Body of pancreas (tissue), 4 donors: ENCODE measurements at regions not wholly inside any gene's neighbourhood (a gene's known extent, or its start where the extent isn't known, plus 50 kb on each side); places are given as distances from the start of the nearest gene placed in this dataset.
"Not testable (repeated sequence)": the region's sequence is repeated elsewhere in the genome, so short reads cannot be mapped to it uniquely, and the experiment has no call there.

Experiments
- ATAC-seq: fragments of 150-250 bp; one replicate; pipeline ENCODE4 v1.9.1; 2016
- DNase-seq, 4 donors: peaks; one replicate each; pipeline ENCODE4 v3.0.0-alpha.2; 2019
- H3K27ac ChIP-seq, 4 donors: fragments of 200-600 bp; sonication (generic); 1 replicate in 3 of 4; 2 replicates in 1 of 4; pipeline versions ENCODE4 v1.5.1 to v1.6.1; 2016 to 2019; ENCODE audit warnings: mild to moderate bottlenecking in 1 of 4, mixed read lengths in 1 of 4, moderate library complexity in 1 of 4
- H3K27me3 ChIP-seq, 2 donors: fragments of 200-600 bp; sonication (generic); one replicate each; pipeline ENCODE4 v1.6.0; 2016; ENCODE audit warnings: mild to moderate bottlenecking in 1 of 2
- H3K36me3 ChIP-seq, 2 donors: fragments of 200-600 bp; sonication (generic); replicated peaks in 1 of 2; 2 replicates each; pipeline ENCODE4 v1.5.1; 2016; ENCODE audit warnings: low read depth in 2 of 2; ENCODE audit not compliant: insufficient read depth in 1 of 2
- H3K4me1 ChIP-seq: fragments of 200-600 bp; sonication (generic); one replicate; pipeline ENCODE4 v1.6.0; 2016
- H3K4me3 ChIP-seq, 2 donors: fragments of 200-600 bp; sonication (generic); 1 replicate in 1 of 2; 2 replicates in 1 of 2; pipeline ENCODE4 v1.5.1; 2016 to 2019
- H3K9me3 ChIP-seq, 3 donors: fragments of 200-600 bp; sonication (generic); 1 replicate in 2 of 3; 2 replicates in 1 of 3; pipeline ENCODE4 v1.5.1; 2016
- CTCF ChIP-seq, 7 experiments: fragments of 450-650 bp in 4 of 7; fragments of 200-600 bp in 3 of 7; sonication (generic) in 3 of 7; IDR thresholded peaks; one replicate each; pipeline ENCODE4 v1.5.1; 2016 to 2019; ENCODE audit warnings: antibody characterized with exemption in 7 of 7
- POLR2A ChIP-seq, 3 donors: fragments of 450-650 bp; IDR thresholded peaks; one replicate each; pipeline ENCODE4 v1.6.1; 2016; ENCODE audit warnings: antibody characterized with exemption in 3 of 3, mild to moderate bottlenecking in 2 of 3
- WGBS, 2 donors: methylation state at CpG; one replicate each; pipeline ENCODE4 v1.1.5; 2017; 5-methylcytosine and 5-hydroxymethylcytosine counted together
- intact Hi-C: fragments of 100-400 bp; cut with DNase I; formaldehyde crosslinking; loops from one replicate; pipeline ENCODE4 v1.15.1; 2023

GRCh38 chr13:74246487-74246886, 112.3 kb upstream of the KLF12 start:
- ATAC-seq (no peak), DNase-seq (no peak)

GRCh38 chr13:74243637-74244526, 109.7 kb upstream of the KLF12 start:
- Histone ChIP-seq H3K36me3 (no peaks in the 10 kb centered on the region), H3K27me3 (no peaks in the 10 kb centered on the region), H3K9me3 (no peaks in the 10 kb centered on the region), H3K27ac (no peak overlapping the region), H3K4me1 (no peaks in the 10 kb centered on the region), H3K4me3 (no peak overlapping the region)
- intact Hi-C loops = no loop called here
- ATAC-seq (no peak), DNase-seq (no peak)
- WGBS, 2 donors = 65 to 67% methylated on average over 5 of the region's 5 CpGs
- TF ChIP-seq POLR2A (IDR thresholded peaks at IDR 0.05) = no peak
- no peak for TF ChIP-seq CTCF (IDR thresholded peaks at IDR 0.05)

More at GRCh38 chr13:74246487-74246886, 112.3 kb upstream of the KLF12 start:
- Histone ChIP-seq H3K36me3 (no peaks in the 10 kb centered on the region), H3K4me1 (no peaks in the 10 kb centered on the region), H3K27ac (no peak overlapping the region), H3K27me3 (no peaks in the 10 kb centered on the region), H3K9me3 (no peaks in the 10 kb centered on the region), H3K4me3 (no peak overlapping the region)
- intact Hi-C loops = no loop called here
- TF ChIP-seq CTCF (IDR thresholded peaks at IDR 0.05) = no peak
- TF ChIP-seq POLR2A (IDR thresholded peaks at IDR 0.05) = no peak
- 53 to 62% methylated on average over 8 of the region's 8 CpGs for WGBS, 2 donors

GRCh38 chr13:74241343-74241742, 107.1 kb upstream of the KLF12 start:
- intact Hi-C loops, H3K36me3 ChIP-seq, H3K9me3 ChIP-seq, ATAC-seq, DNase-seq, H3K4me3 ChIP-seq, H3K27me3 ChIP-seq, H3K4me1 ChIP-seq, H3K27ac ChIP-seq: not testable (repeated sequence)
- WGBS, 2 donors = 76 to 93% methylated on average over 13 to 19 of the region's 19 CpGs

GRCh38 chr13:74230984-74231501, 96.8 kb upstream of the KLF12 start:
- no peaks in the 10 kb centered on the region for H3K36me3 ChIP-seq
- intact Hi-C loops = no loop called here
- no peaks in the 10 kb centered on the region for H3K9me3 ChIP-seq
- no peaks in the 10 kb centered on the region for H3K27me3 ChIP-seq
- H3K4me1 ChIP-seq = no peaks in the 10 kb centered on the region
- DNase-seq = no peak
- no peak overlapping the region for H3K27ac ChIP-seq
- ATAC-seq = no peak
- TF ChIP-seq POLR2A (IDR thresholded peaks at IDR 0.05) (no peak), CTCF (IDR thresholded peaks at IDR 0.05) (no peak)
- 56 to 59% methylated on average over 4 of the region's 4 CpGs for WGBS, 2 donors
- H3K4me3 ChIP-seq = no peak overlapping the region

GRCh38 chr13:74229242-74229641, 95.0 kb upstream of the KLF12 start:
- ATAC-seq = no peak
- intact Hi-C loops = no loop called here
- Histone ChIP-seq H3K4me3 (no peak overlapping the region), H3K27ac (no peak overlapping the region), H3K27me3 (no peaks in the 10 kb centered on the region), H3K4me1 (no peaks in the 10 kb centered on the region), H3K9me3 (no peaks in the 10 kb centered on the region), H3K36me3 (no peaks in the 10 kb centered on the region)
- no peak for TF ChIP-seq CTCF (IDR thresholded peaks at IDR 0.05)
- no peak for TF ChIP-seq POLR2A (IDR thresholded peaks at IDR 0.05)
- 49 to 52% methylated on average over 4 of the region's 4 CpGs for WGBS, 2 donors
- DNase-seq = no peak
